ENCODE measurements at regions not wholly inside any gene's neighbourhood (a gene's known extent, or its start where the extent isn't known, plus 50 kb on each side); places are given as distances from the start of the nearest gene placed in this dataset.
"Not testable (repeated sequence)": the region's sequence is repeated elsewhere in the genome, so short reads cannot be mapped to it uniquely, and the experiment has no call there.

- DNase-seq (ENCODE audit: low read depth in 2 of 2) = no peak
Measured at GRCh38 chr16:65410801-65411200, 288.9 kb upstream of the CDH11 start.

- DNase-seq (ENCODE audit: low read depth in 2 of 2) = peak in 1 of 2 donors; percentile 10
Measured at GRCh38 chr16:65409510-65409909, 287.6 kb upstream of the CDH11 start.

GRCh38 chr16:65406933-65407332, 285.1 kb upstream of the CDH11 start:
- DNase-seq (ENCODE audit: low read depth in 2 of 2) = no peak

GRCh38 chr16:65406116-65406515, 284.3 kb upstream of the CDH11 start:
- no peak for DNase-seq (ENCODE audit: low read depth in 2 of 2)

- no peak for DNase-seq (ENCODE audit: low read depth in 2 of 2)
Measured at GRCh38 chr16:65394281-65394680, 272.4 kb upstream of the CDH11 start.

- peak in 1 of 2 donors; percentile 16 for DNase-seq (ENCODE audit: low read depth in 2 of 2)
Measured at GRCh38 chr16:65392806-65393565, 271.1 kb upstream of the CDH11 start.

GRCh38 chr16:65388592-65388991, 266.7 kb upstream of the CDH11 start:
- DNase-seq (ENCODE audit: low read depth in 2 of 2) = no peak

- no peak for DNase-seq (ENCODE audit: low read depth in 2 of 2)
Measured at GRCh38 chr16:65386672-65387071, 264.8 kb upstream of the CDH11 start.

GRCh38 chr16:65384441-65384840, 262.6 kb upstream of the CDH11 start:
- DNase-seq (ENCODE audit: low read depth in 2 of 2) = peak in 1 of 2 donors; percentile 5

- DNase-seq (ENCODE audit: low read depth in 2 of 2) = no peak
Measured at GRCh38 chr16:65377195-65377594, 255.3 kb upstream of the CDH11 start.

GRCh38 chr16:65376601-65377000, 254.7 kb upstream of the CDH11 start:
- no peak for DNase-seq (ENCODE audit: low read depth in 2 of 2)

GRCh38 chr16:65375651-65376050, 253.8 kb upstream of the CDH11 start:
- DNase-seq (ENCODE audit: low read depth in 2 of 2) = no peak

- DNase-seq (ENCODE audit: low read depth in 2 of 2) = no peak
Measured at GRCh38 chr16:65373097-65373496, 251.2 kb upstream of the CDH11 start.

GRCh38 chr16:65372171-65372570, 250.3 kb upstream of the CDH11 start:
- DNase-seq (ENCODE audit: low read depth in 2 of 2) = no peak

- DNase-seq (ENCODE audit: low read depth in 2 of 2) = no peak
Measured at GRCh38 chr16:65365732-65366715, 244.2 kb upstream of the CDH11 start.

GRCh38 chr16:65356721-65357120, 234.9 kb upstream of the CDH11 start:
- not testable (repeated sequence) for DNase-seq (ENCODE audit: low read depth in 2 of 2)

- DNase-seq (ENCODE audit: low read depth in 2 of 2) = no peak
Measured at GRCh38 chr16:65355706-65356105, 233.8 kb upstream of the CDH11 start.

GRCh38 chr16:65353183-65353582, 231.3 kb upstream of the CDH11 start:
- DNase-seq (ENCODE audit: low read depth in 2 of 2) = no peak

GRCh38 chr16:65349626-65350025, 227.8 kb upstream of the CDH11 start:
- no peak for DNase-seq (ENCODE audit: low read depth in 2 of 2)

- no peak for DNase-seq (ENCODE audit: low read depth in 2 of 2)
Measured at GRCh38 chr16:65343556-65343955, 221.7 kb upstream of the CDH11 start.

GRCh38 chr16:65342231-65342866, 220.5 kb upstream of the CDH11 start:
- no peak for DNase-seq (ENCODE audit: low read depth in 2 of 2)

GRCh38 chr16:65339062-65339461, 217.2 kb upstream of the CDH11 start:
- no peak for DNase-seq (ENCODE audit: low read depth in 2 of 2)

Measured in lung microvascular endothelial cell (primary cell).